ENCODE measurements at regions not wholly inside any gene's neighbourhood (a gene's known extent, or its start where the extent isn't known, plus 50 kb on each side); places are given as distances from the start of the nearest gene placed in this dataset.
A peak's percentile ranks its signal among the peaks of the same experiment; 100 is the strongest.

DNA sequence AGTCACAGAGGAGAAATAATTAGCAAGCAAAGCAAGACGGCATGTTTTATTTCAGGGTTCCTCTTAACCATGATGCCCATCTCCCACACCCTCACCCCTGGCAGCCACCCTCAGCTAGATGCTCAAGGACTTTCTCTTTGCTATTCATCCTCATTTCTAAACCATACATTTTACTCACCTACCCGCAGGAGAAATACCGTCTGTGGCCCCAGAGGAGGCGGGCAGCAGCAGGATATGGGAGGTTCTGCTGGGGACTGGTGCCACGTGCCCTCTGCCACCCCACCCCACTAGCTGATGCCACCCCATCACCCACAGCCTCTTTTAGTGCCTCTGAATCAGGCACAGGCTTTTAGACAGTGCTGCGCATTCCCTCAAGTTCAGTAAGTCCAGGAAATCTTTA lies 168.7 kb upstream of the ITGB1 start:
- DNase-seq, result no peak

DNA sequence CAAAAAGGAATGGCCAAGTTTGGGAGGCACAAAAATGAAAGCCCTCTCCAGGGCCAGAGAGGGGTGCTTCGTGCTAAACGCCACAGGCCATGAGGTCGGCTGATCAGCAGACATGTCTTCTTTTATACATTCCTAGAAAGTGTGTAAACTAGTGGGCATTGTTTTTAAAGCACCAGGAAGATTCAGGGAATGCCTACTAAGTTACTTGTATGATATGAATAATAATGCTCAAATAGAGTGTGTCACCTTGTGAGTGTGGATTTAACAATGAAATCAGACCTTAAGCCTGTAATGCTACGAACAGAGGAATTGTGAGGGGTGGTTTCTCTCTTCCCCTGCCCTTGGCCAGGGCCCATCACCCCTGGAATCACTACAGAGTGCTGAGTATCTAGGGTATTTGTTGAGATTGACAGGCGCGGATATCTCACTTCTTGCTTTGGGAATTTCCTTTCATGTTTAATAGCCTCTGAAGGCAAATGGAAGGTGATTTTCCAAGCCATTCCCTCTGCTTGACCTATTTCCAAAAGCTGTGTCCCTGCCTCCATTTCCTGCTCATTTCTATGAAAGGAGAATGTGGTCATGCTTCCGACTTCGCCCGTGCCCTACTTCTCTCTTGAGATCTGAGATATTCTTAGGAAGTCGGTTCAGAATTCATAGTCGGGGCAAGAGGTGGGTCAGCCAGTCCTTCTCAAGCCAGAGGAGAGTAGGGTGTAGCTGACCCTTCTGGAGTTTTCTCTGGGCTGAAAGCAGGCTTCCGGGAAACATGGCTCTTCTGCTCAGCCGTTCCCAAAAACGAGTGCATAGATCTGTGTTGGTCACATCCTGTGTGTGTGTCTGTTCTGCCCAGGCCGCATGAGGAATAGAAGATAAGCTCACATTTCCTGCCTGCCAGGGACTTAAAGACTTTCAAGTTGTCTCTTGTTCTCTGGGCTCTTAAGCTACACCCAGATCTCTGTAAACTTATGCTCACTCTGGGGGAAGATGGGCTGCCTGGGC lies 167.8 kb upstream of the ITGB1 start:
- DNase-seq, result peak; percentile 84

DNA sequence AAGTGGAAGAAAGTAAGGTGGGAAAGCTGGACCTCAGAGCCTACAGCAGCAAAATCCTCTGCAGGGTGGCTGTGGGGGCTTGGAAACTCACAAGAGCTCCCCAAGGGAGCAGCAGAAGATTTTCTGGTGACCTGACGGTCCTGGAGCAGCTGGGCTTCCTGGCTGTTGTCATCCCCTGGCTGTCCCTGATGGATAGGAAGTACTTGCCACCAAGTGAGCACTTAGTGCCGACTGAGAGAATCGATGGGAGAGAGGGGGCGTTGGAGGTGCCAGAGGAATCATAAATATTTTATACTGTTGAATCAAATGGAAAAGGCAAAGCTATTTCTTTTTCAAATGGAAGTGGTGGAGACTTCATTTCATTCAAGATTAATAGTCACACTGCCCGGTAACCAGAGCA lies 167.1 kb upstream of the ITGB1 start:
- DNase-seq, result no peak

GRCh38 chr10:33123680-33124079 lies 165.7 kb upstream of the ITGB1 start:
- no peak for DNase-seq

- no peak for DNase-seq
Measured at GRCh38 chr10:33122014-33122809, 164.2 kb upstream of the ITGB1 start.

GRCh38 chr10:33120700-33121099 lies 162.7 kb upstream of the ITGB1 start:
- DNase-seq, result no peak

- DNase-seq, result no peak
Measured at GRCh38 chr10:33120275-33120674, 162.2 kb upstream of the ITGB1 start.

- DNase-seq, result no peak
Measured at GRCh38 chr10:33117816-33118215, 159.8 kb upstream of the ITGB1 start.

- no peak for DNase-seq
Measured at GRCh38 chr10:33117230-33117629, 159.2 kb upstream of the ITGB1 start.

DNA sequence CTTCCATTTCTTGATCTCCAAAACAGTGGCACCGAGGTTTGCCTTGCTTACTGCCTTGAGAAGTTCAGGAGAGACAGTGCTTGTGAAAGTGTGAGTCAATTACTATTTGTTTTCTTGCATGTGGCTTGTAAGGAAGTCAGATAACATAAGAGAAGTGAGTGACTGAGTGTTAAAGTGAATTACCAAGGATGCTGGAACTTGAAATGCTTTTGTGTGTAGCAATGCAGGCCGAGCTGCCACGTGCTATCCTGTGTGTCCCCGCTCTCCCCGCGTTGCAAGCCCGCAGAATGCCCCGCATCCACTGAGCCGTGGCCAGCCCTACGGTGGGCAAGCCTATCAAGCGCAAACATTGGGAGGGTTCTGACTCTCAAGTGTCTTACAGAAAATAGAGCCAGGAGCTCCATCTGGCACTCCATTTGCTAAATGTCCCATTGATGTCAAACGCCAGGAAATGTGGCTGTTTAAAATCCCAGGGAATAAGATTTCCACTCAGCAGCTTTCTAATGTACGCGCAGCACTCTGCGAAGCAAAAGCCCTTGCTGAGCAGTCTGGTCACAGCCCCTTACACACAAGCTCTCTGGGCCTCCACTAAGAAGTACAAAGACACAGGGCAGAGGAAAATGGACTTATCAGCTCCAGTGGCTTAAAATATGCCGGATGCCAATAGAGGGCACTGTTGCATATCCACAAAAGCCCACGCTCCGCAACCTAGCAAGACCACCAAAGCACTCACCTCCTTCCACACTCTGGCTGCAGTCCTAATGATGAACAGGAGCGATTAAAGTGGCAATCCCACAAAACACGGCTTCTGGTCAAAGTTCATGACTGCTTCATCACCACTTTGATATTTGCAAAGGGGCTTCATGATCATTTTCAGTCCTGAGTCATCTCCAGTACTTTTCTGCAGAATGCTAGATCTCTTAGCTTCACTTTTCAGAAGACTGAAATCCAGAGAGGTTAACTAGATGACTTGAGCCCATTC lies 158.0 kb upstream of the ITGB1 start:
- DNase-seq, result peak; percentile 20

DNA sequence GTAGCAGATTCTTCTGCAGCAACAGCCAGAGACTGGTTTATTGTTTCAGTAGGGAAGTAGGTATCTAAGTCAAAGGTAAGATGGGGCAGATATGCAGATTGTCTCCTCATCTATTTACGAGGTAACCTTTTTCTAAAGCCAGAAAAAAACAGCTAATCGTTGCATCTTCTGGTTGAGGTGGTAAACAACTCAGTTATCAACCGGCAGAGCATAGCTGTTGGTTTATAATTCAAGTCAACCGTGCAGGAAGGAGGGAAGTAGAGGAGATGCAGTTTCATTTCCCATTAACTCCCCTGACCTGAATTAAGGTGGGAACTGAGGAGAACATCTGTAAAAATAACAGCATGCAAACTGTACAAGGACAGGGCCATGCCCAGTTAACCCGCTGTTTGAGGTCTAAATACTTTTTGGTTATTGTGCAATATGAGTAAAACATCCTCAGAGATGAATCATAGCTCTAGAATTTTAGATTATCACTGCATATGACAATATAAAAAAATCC lies 156.5 kb upstream of the ITGB1 start:
- peak; percentile 68 for DNase-seq

GRCh38 chr10:33113466-33113865 lies 155.4 kb upstream of the ITGB1 start:
- DNase-seq, result no peak

- no peak for DNase-seq
Measured at GRCh38 chr10:33112831-33113455, 154.9 kb upstream of the ITGB1 start.

DNA sequence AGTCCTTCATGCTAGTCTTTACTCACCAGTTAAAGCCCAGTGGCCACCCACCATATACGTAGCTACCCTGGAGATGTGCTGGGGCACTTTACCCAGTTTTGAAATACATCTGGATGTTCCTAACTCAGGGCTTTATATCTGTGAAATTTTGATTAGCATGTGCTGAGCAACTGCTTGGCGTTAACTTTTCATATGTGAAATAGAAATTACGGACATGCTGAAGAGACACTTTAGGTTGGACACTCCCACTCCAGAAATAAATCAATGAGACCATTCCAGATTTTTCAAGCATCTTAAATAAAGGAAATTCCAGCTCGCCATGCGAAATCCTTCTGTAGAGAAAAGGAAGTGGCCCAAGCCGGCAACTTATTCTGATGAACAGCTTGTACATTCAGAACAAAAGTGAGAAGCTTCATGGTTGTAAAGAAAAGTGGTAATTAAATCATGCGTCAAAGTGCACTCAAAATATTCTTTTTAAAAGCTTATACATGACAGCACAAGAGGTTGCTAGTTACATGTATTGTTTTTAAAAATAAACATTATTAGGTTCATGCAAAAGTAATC lies 153.5 kb upstream of the ITGB1 start:
- DNase-seq, result no peak

DNA sequence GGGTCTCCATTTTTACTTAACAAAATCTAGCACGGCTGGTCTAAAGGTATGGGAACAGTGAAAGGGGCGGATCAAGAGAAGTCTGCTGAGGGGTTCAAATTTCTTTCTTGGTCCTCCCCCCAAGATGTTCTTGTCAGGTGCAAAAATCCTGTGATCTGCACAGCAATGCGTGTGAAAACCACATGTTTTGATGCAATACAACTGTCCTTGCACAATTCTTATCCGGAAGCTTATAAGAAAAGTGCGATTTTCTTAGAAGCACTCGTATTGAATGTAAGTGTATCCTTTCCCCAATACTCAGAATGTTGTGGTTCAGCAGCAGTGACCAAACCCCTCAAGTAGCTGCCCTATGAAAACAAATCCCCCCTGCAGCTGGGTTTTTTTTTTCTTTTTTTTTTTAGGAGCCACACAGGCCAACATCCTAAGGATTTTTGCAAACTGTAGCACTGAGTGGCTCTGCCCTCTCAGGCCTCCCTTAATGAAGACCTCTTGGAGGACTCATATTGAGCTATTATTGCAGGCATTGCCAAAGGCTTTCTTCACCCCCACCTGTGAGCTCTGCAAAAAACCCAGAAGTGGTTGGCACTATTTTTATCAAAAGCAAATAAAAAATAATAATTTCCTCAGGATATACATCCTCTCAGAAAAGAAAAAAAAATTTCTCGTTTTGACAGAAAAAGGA lies 151.9 kb upstream of the ITGB1 start:
- DNase-seq, result peak; percentile 81

DNA sequence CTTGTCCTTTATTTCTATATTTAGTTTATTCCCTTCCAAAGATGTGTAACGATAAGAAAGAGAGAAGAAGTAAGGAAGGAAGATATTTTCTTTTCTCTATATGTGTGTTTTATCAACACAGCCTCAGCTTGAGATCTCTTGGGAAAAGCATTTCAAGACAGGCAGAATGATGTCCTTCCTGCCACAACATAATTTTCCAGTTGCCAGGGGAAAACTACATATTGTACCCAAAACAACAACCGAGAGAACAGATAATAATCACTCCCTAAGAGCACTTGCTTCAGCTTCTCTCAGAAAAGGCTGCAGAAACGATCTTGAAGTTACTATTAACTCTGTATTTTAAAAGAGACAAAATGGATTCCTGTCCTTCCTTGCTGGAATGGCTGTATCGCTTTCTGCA lies 151.4 kb upstream of the ITGB1 start:
- no peak for DNase-seq

GRCh38 chr10:33107953-33108352 lies 149.9 kb upstream of the ITGB1 start:
- no peak for DNase-seq

GRCh38 chr10:33106767-33107166 lies 148.7 kb upstream of the ITGB1 start:
- DNase-seq, result no peak

- no peak for DNase-seq
Measured at GRCh38 chr10:33103863-33104379, 145.9 kb upstream of the ITGB1 start.

GRCh38 chr10:33102071-33102470 lies 144.0 kb upstream of the ITGB1 start:
- no peak for DNase-seq

DNA sequence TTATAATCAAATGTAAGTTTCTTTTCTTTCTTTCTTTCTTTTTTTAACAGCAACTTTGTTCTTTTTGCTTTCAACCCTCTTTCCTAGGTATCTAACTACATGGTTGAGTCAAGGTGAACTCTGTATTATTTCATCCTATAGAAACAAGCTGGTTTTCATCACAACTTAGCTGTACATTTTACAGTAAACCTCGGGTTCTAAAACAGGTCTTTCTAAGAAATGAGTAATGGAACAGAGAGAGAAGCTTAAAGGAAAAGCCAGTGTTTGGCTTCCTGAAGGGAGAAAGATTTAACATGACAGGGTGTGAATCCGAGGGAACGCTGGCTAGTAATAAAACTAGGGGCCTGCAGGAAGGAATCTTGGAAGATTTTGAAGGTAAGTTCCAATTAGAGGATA lies 143.4 kb upstream of the ITGB1 start:
- no peak for DNase-seq
